ENCODE measurements at regions not wholly inside any gene's neighbourhood (a gene's known extent, or its start where the extent isn't known, plus 50 kb on each side); places are given as distances from the start of the nearest gene placed in this dataset.

GRCh38 chr1:98292994-98293393, 368.5 kb upstream of the SNX7 start:
- intact Hi-C loops (cut with micrococcal nuclease; ENCODE audit: unreplicated experiment), result no loop called here
- no TSS peak for BruUV-seq (replicated peaks)
- no peak for TF ChIP-seq EZH2 (IDR thresholded peaks at IDR 0.05; ENCODE audit: borderline replicate concordance, low read depth, low read length, poor library complexity, severe bottlenecking)
- TF ChIP-seq, protein P1, sequence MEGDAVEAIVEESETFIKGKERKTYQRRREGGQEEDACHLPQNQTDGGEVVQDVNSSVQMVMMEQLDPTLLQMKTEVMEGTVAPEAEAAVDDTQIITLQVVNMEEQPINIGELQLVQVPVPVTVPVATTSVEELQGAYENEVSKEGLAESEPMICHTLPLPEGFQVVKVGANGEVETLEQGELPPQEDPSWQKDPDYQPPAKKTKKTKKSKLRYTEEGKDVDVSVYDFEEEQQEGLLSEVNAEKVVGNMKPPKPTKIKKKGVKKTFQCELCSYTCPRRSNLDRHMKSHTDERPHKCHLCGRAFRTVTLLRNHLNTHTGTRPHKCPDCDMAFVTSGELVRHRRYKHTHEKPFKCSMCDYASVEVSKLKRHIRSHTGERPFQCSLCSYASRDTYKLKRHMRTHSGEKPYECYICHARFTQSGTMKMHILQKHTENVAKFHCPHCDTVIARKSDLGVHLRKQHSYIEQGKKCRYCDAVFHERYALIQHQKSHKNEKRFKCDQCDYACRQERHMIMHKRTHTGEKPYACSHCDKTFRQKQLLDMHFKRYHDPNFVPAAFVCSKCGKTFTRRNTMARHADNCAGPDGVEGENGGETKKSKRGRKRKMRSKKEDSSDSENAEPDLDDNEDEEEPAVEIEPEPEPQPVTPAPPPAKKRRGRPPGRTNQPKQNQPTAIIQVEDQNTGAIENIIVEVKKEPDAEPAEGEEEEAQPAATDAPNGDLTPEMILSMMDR (conservative IDR thresholded peaks at IDR 0.05; ENCODE audit: low read depth, low read length), result no peak
- Histone ChIP-seq H3K27ac (ENCODE audit: low read depth, low read length, poor library complexity, severe bottlenecking) (no peak overlapping the region), H3K4me1 (ENCODE audit: insufficient read depth, low read length, poor library complexity, severe bottlenecking) (no peaks in the 10 kb centered on the region), H3K27me3 (replicated peaks; ENCODE audit: insufficient read depth, low read depth, low read length, poor library complexity) (no peaks in the 10 kb centered on the region), H3K9me3 (ENCODE audit: low read depth, low read length, poor library complexity, severe bottlenecking) (no peaks in the 10 kb centered on the region), H3K4me3 (ENCODE audit: low read depth, low read length, poor library complexity, severe bottlenecking) (no peak overlapping the region), H3K36me3 (ENCODE audit: insufficient read depth, low read length, poor library complexity, severe bottlenecking) (no peaks in the 10 kb centered on the region)
- POLR2A ChIA-PET (ENCODE audit: low non-redundant PET), result no interaction called here
- DNase-seq (ENCODE audit: low spot score), result no peak
- CTCF ChIA-PET, result no interaction called here

GRCh38 chr1:98289311-98289710, 368.5 kb upstream of the DPYD start:
- CTCF ChIA-PET, result no interaction called here
- no peak for DNase-seq (ENCODE audit: low spot score)
- intact Hi-C loops (cut with micrococcal nuclease; ENCODE audit: unreplicated experiment), result no loop called here
- no peaks in the 10 kb centered on the region for H3K36me3 ChIP-seq (ENCODE audit: insufficient read depth, low read length, poor library complexity, severe bottlenecking)
- no peaks in the 10 kb centered on the region for H3K9me3 ChIP-seq (ENCODE audit: low read depth, low read length, poor library complexity, severe bottlenecking)
- no TSS peak for BruUV-seq (replicated peaks)
- H3K4me3 ChIP-seq (ENCODE audit: low read depth, low read length, poor library complexity, severe bottlenecking), result no peak overlapping the region
- no peaks in the 10 kb centered on the region for H3K27me3 ChIP-seq (replicated peaks; ENCODE audit: insufficient read depth, low read depth, low read length, poor library complexity)
- POLR2A ChIA-PET (ENCODE audit: low non-redundant PET), result no interaction called here
- H3K27ac ChIP-seq (ENCODE audit: low read depth, low read length, poor library complexity, severe bottlenecking), result no peak overlapping the region
- H3K4me1 ChIP-seq (ENCODE audit: insufficient read depth, low read length, poor library complexity, severe bottlenecking), result no peaks in the 10 kb centered on the region
- TF ChIP-seq, protein P1 (conservative IDR thresholded peaks at IDR 0.05; ENCODE audit: low read depth, low read length), result no peak
- TF ChIP-seq EZH2 (IDR thresholded peaks at IDR 0.05; ENCODE audit: borderline replicate concordance, low read depth, low read length, poor library complexity, severe bottlenecking), result no peak

DNA sequence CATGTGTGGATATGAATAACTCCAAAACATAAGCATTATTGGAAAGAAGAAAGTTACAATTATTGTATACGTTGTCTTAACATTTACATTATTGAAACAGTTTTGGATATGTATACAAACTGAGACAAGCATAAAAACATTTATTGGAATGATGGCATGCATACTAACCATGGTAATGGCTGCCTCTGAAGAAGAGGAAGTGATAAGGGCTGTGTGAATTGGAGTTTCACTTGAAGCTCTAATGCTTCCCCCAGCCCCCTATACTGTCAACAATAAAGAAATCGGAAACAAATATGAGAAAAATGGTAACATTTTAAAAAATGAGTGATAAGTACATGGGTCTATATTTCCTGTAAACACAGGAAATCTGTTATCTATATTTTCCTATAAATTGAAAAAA, 367.7 kb upstream of the DPYD start:
- Histone ChIP-seq H3K4me1 (ENCODE audit: insufficient read depth, low read length, poor library complexity, severe bottlenecking) (no peaks in the 10 kb centered on the region), H3K4me3 (ENCODE audit: low read depth, low read length, poor library complexity, severe bottlenecking) (no peak overlapping the region), H3K27me3 (replicated peaks; ENCODE audit: insufficient read depth, low read depth, low read length, poor library complexity) (no peaks in the 10 kb centered on the region), H3K36me3 (ENCODE audit: insufficient read depth, low read length, poor library complexity, severe bottlenecking) (no peaks in the 10 kb centered on the region), H3K9me3 (ENCODE audit: low read depth, low read length, poor library complexity, severe bottlenecking) (no peaks in the 10 kb centered on the region), H3K27ac (ENCODE audit: low read depth, low read length, poor library complexity, severe bottlenecking) (no peak overlapping the region)
- BruUV-seq (replicated peaks), result no TSS peak
- no peak for DNase-seq (ENCODE audit: low spot score)
- POLR2A ChIA-PET (ENCODE audit: low non-redundant PET), result no interaction called here
- CTCF ChIA-PET, result no interaction called here
- intact Hi-C loops (cut with micrococcal nuclease; ENCODE audit: unreplicated experiment), result no loop called here
- TF ChIP-seq, protein P1 (conservative IDR thresholded peaks at IDR 0.05; ENCODE audit: low read depth, low read length), result no peak
- TF ChIP-seq EZH2 (IDR thresholded peaks at IDR 0.05; ENCODE audit: borderline replicate concordance, low read depth, low read length, poor library complexity, severe bottlenecking), result no peak

All from A673 (cell line).